ENCODE measurements at regions not wholly inside any gene's neighbourhood (a gene's known extent, or its start where the extent isn't known, plus 50 kb on each side); places are given as distances from the start of the nearest gene placed in this dataset.
"Not testable (repeated sequence)": the region's sequence is repeated elsewhere in the genome, so short reads cannot be mapped to it uniquely, and the experiment has no call there.

DNA sequence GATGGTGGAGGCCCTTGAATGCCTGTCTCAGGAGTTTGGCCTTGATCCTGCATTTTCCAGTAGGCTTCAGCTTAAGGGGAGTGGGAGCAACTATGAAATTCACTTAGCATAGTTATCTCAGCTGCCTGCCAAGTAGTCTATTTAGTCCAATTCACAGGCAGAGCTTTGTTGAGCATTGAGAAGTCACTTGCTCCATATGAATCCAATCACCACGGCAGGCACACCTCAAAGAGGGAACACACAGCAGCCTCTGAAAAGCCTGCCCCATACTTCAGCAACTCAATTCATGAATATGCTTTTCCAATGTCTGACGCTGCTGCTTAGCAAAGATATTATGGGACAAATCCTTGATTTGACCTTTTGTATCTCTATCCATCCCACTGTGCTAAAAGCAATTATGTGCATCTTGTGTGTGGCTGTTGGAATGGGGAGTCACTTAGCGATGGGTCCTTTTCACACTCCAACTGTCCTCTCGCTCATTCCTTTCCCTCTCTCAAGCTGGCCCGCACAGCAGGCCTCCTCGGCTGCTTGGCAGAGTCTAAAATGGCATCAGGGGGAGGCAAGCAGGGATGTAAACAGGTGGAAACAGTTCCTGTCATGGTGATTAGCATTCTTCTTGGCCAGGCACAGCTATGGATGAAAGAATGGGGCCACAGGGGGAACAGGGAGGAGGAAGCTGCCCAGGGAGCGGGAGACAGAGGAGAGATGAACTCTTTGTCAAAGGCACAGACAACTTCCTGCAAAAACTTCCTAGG is 56.0 kb upstream of the LRPPRC start:
- no peak for DNase-seq (ENCODE audit: low read depth)

DNA sequence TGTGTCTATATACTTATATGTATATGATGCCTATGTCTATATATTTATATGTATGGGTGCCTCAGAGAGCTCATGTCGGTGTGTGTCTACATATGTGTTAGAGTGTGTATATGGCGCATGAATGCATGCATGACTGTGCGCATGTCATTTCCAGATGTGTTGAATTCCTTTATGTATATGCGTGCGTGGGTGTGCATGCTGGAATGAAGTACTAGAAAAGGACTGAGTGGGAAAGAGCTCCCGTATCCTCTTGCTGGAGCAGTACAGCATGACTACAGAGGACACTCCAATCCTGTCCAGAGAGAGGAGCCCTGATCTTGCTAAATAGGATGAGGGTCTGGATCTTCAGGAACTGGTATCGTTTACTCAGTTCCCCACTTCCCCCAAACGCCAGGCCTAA is 56.8 kb upstream of the LRPPRC start:
- DNase-seq (ENCODE audit: low read depth), result no peak

DNA sequence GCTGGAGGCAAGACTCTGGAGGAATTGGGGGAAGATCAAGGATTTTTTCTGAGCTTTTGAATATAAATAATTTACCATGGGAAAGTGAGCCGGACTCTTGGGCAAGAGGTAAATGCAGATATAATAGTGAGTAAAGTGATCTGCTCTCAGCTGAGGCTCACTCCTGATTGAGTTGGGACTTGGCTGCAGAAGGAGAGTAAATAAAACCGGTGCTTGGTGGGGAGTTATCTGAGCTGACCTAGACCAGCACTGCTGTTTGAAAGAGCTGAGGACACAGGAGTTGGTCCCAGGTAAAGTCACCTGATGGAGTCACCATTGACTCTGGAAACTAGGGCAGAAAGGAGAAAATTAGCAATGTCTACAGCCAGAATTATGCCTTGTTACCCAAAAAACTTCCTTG is 57.3 kb upstream of the LRPPRC start:
- DNase-seq (ENCODE audit: low read depth), result no peak

DNA sequence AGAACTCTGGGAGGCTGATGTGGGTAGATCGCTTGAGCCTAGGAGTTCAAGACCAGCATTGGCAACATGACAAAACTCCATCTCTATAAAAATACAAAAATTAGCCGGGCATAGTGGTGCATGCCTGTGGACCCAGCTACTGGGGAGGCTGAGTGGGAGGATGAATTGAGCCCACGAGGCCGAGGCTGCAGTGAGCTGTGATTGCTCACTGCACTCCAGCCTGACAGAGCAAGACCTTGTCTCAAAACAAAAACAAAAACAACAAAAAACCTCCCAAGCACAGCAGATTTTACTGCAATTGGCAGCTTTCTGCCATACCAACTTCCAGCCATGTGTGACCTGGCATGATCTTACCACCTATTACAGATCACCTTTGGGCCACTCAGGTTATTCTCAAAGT is 57.7 kb upstream of the LRPPRC start:
- DNase-seq (ENCODE audit: low read depth), result no peak

DNA sequence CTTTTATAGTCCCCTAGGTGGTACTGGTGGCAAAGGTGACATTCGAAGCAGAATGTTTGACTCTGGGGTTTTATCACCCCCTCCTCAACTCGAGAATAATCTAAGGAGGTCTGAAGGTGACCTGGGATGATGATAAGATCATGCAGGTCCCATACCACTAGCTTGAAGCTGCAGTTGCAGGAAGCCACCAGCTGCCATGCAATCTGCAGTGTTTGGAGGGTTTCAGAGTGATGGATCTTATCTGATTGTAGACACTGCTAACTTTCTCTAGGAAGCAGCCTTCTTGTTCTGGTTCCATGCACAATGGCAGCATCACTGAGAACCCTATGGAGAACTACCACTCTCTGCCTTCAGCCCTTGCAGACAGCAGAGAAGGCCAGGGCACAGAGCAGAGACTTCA is 59.4 kb upstream of the LRPPRC start:
- DNase-seq (ENCODE audit: low read depth), result no peak

DNA sequence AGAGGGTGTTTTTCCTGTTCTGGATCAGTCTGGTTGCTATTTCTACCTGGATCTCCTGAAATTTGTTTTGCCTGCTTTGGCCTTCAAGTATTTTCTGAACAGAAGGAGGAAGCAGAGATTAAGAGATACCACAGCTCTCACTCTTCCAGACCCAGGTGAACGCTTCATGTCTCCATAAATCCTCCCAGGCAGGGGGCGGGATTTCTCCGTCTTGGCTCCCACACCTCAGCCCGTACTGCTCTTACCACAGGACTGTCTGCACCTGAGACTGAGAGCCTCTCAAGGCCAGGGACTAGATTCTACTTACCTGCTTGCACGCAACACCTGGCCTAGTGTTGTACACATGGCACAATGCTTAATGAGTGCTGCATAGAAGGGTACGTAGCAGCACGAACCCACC is 59.9 kb upstream of the LRPPRC start:
- DNase-seq (ENCODE audit: low read depth), result no peak

DNA sequence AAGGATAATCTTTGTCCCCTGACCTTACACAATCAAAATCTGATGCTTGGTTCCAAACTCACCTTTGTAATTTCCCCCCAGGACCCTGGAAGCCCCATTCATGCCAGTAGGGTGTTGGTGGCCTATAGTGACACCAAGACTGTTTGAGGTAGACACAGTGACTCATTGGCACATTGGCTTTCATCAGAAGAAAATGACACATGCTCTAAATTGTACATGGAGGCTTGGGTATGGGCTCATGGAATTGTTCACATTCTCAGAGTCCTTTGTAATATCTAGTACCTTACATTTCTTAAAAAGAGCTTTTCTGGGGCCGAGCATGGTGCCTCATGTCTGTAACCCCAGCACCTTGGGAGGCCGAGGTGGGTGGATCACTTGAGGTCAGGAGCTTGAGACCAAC is 61.2 kb upstream of the LRPPRC start:
- DNase-seq (ENCODE audit: low read depth), result no peak

DNA sequence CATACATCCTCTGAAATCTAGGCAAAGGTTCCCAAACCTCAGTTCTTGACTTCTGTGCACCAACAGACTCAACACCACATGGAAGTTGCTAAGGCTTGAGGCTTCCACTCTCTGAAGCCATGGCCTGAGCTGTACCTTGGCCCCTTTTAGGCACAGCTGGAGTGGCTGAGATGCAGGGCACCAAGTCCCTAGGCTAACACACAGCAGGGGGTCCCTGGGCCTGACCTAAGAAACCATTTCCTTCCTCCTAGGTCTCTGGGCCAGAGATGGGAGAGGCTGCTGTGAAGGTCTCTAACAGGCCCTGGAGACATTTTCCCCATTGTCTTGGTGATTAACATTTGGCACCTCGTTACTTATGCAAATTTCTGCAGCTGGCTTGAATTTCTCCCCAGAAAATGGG is 64.5 kb upstream of the LRPPRC start:
- not testable (repeated sequence) for DNase-seq (ENCODE audit: low read depth)

DNA sequence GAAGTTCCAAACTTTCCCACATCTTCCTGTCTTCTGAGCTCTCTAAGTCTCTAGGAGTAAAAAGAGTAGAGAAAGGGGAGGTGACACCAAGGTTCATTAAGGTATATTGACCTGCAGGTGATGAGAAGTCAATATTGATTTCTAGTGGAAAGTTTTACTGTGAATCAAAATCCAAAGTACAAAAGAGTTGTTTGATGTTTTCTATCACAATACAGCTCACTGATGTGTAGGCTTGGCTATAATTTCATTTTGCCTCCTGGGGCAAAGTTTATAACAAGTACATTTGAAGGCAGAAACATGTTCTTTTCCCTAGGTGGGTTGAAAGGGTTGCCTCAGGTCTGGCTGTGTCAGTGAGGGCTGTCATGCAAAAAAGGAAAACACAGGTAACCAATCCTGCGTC is 65.2 kb upstream of the LRPPRC start:
- no peak for DNase-seq (ENCODE audit: low read depth)

DNA sequence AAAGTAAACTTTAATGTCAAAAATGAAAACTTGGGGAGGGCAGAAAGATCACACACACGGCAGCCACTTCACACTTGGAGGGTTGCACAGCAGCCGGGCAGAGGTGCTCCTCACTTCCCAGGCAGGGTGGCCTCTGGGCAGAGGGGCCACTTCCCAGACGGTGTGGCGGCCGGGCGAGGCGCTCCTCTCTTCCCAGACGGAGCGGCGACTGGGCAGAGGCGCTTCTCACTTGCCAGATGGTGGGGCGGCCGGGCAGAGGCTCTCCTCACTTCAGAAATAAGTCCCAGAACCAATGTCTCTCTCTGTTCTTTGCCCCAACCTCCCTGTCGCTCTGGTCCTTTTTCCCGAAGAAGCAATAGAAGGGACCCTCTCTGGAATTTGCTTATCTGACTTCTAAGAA is 65.7 kb upstream of the LRPPRC start:
- DNase-seq (ENCODE audit: low read depth), result no peak

DNA sequence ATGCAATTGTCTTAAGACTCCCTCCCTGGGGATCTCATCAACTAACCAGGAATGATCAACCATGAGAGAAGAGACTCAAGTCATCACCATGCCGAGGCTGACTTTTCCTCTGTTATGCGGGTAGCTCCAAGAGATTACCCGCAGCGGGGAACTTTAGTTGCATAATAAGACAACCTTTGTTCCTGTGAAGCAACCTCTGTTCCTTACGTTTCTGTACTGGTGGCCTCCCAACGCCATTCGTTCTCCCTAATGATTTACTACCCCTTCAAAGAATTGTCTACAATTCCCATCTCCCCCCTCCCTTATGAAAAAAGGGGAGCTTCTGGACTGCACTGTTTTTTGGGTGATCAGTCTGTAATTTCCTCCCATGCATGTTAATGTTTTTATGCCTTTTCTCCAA is 66.1 kb upstream of the LRPPRC start:
- DNase-seq (ENCODE audit: low read depth), result no peak

DNA sequence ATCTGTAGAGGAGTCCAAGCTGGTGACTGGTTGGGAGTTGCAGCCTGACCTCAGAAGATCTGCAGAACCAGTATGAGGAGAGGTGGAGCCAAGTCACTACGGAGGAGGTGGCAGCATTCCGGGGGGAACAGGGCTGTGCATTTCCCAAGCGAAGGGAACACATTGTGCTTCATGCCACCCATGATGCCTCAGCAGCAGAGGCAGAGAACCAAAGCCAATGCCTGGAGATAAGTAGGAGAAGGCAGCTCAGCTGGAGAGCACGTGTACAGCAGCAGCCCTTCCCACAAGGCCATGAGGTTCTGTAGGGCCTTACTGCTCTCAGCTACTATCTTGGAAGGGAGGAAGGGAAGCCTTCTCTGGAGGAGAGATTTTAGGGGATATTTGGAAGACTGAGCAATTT is 67.2 kb upstream of the LRPPRC start:
- DNase-seq (ENCODE audit: low read depth), result no peak

DNA sequence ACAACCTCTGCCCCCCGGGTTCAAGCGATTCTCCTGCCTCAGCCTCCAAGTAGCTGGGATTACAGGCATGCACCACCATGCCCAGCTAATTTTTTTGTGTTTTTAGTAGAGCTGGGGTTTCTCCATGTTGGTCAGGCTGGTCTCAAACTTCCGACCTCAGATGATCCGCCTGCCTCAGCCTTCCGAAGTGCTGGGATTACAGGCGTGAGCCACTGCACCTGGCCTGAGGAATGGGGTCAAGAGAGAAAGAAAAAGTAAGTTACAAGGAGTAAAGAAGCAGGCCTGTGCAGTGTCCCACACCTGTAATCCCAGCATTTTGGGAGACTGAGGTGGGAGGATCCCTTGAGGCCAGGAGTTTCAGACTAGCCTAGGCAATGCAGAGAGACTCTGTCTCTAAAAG is 68.5 kb upstream of the LRPPRC start:
- DNase-seq (ENCODE audit: low read depth), result not testable (repeated sequence)

DNA sequence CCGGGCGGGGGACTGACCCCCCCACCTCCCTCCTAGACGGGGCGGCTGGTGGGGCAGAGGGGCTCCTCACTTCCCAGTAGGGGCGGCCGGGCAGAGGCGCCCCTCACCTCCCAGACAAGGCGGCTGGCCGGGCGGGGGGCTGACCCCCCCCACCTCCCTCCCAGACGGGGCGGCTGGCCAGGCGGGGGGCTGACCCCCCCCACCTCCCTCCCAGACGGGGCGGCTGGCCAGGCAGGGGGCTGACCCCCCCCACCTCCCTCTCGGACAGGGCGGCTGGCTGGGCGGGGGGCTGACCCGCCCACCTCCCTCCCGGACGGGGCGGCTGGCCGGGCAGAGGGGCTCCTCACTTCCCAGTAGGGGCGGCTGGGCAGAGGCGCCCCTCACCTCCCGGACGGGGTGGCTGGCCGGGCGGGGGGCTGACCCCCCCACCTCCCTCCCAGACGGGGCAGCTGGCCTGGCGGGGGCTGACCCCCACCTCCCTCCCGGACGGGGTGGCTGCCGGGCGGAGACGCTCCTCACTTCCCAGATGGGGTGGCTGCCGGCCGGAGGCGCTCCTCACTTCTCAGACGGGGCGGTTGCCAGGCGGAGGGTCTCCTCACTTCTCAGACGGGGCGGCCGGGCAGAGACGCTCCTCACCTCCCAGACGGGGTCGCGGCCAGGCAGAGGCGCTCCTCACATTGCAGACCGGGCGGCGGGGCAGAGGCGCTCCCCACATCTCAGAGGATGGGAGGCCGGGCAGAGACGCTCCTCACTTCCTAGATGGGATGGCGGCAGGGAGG is 71.4 kb upstream of the LRPPRC start:
- not testable (repeated sequence) for DNase-seq (ENCODE audit: low read depth)

DNA sequence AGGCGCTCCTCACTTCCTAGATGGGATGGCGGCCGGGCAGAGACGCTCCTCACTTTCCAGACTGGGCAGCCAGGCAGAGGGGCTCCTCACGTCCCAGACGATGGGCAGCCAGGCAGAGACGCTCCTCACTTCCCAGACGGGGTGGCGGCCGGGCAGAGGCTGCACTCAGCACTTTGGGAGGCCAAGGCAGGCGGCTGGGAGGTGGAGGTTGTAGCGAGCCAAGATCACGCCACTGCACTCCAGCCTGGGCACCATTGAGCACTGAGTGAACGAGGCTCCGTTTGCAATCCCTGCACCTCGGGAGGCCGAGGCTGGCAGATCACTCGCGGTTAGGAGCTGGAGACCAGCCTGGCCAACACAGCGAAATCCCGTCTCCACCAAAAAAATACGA is 72.0 kb upstream of the LRPPRC start:
- DNase-seq (ENCODE audit: low read depth), result not testable (repeated sequence)

DNA sequence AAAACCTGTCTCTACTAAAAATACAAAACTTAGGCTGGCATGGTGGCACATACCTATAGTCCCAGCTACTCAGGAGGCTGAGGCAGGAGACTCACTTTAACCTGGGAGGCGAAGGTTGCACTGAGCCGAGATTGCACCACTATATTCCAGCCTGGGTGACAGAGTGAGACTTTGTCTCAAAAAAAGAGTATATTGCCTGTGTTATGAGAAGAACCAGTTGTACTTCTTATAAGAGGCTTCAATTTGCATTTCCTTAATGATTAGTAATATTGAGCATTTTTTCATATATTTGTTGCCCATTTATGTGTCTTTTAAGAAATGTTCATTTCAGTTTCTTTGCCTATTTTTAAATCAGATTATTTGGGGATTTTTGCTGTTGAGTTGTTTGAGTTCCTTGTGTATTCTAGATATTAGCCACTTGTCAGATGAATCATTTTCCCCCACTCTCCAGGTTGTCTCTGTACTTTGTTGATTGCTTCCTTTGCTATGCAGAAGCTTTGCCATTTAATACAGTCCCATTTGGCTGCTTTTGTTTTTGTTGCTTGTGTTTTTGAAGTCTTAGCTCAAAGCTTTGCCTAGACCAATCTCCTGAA is 75.8 kb upstream of the LRPPRC start:
- no peak for DNase-seq (ENCODE audit: low read depth)

DNA sequence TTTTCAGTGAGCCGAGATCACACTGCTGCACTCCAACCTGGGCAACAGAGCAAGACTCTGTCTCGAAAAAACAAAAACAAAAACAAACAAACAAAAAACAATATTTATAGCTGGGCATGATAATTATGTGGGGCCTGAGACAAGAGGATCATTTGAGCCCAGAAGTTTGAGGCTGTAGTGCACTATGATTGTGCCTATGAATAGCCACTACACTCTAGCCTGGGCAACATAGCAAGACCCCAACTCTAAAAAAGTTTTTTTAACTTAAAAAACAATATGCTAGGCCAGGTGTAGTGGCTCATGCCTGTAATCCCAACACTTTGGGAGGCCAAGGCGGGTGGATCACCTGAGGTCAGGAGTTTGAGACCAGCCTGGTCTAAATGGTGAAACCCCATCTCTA is 77.9 kb upstream of the LRPPRC start:
- not testable (repeated sequence) for DNase-seq (ENCODE audit: low read depth)

DNA sequence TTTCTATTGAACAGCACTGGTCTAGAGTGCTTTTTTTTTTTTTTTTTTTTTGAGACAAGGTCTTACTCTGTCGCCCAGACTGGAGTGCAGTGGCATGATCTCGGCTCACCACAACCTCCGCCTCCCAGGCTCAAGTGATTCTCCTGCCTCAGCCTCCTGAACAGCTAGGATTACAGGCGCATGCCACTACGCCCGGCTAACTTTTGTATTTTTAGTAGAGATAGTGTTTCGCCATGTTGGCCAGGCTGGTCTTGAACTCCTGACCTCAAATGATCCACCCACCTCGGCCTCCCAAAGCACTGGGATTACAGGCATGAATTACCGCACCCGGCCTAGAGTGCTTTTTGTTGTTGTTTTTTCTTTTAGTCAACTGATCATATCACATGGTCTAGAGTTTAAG is 79.0 kb upstream of the LRPPRC start:
- DNase-seq (ENCODE audit: low read depth), result not testable (repeated sequence)

DNA sequence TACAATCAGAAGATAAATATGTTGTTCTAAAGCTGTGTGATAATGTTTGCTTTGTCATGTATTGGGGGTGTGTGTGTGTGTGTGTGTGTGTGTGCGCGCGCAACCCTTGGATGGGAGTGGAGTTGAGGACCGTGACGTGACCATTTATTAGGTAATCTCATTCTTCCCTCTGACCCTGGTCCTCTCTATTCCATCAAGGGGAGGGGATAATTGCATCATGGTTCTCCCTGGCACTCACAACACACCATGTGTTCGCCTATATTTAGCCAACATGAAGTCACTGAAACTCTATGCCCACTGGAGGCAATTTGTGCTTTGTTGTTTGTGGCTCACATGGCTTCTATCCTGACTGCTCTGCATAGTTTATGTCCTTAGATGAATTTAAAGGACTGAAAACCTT is 79.8 kb upstream of the LRPPRC start:
- no peak for DNase-seq (ENCODE audit: low read depth)

DNA sequence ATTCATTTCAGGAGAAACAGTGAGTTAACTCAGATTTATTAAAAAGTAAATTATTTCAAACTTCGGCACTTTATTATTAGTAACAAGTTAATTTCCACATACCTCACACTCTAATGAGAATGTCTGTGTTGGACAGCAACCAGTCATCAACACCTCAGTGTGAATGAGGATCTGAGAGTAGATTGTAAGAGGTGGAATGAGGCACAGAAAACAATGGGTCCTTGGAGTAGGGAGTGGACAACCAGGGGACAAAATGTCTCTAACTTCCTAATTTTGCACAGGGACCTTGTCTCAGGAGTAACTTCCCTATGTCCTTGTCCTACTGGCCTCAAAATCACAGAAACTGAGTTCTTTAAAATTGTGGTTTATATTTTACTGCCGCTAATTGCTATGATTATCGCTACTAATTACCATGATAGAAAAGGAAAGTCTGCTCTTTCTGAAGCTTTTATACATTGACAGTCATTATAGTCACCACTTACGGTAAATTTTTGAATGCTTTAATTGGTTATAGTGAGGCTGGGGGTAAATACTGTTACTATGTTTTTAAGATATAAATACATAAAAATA is 82.2 kb upstream of the LRPPRC start:
- no peak for DNase-seq (ENCODE audit: low read depth)

DNA sequence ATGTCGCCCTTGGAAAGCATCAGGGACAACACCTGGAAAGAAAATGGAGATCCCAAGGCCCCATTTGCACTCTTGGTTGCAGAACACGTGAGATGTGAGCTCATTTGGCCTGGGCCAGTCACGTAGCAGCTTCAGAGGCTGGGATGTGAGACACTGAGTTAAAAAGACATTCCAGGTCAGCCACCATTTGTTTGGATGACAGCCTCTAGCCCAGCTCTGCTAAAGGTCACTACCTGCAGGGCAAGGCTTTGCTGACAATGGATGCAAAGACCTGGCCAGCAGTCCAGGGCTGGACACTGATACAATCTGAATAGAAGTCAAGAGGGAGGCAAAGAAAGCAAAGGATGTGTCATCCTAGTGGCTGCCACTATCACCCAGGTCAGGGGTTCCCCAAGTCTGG is 83.9 kb upstream of the LRPPRC start:
- no peak for DNase-seq (ENCODE audit: low read depth)

DNA sequence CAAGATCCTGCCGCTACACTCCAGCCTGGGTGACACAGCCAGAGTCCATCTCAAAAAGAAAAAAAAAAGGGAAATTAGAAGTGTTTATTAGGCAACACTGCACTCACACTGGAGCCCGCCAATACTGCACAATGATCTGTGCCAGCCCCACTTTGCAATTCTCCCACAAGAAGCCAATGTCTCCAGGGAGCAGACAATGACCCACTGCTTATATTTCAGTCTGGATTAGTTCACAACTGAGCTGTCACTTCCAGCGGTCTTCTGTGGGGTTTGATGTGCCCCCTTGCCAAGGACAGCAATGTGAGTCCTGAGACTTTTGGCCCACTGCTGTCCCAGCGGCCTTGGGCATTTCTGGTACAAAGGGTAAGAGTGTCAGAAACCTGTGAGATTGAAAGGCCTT is 85.6 kb upstream of the PPM1B start:
- no peak for DNase-seq (ENCODE audit: low read depth)

DNA sequence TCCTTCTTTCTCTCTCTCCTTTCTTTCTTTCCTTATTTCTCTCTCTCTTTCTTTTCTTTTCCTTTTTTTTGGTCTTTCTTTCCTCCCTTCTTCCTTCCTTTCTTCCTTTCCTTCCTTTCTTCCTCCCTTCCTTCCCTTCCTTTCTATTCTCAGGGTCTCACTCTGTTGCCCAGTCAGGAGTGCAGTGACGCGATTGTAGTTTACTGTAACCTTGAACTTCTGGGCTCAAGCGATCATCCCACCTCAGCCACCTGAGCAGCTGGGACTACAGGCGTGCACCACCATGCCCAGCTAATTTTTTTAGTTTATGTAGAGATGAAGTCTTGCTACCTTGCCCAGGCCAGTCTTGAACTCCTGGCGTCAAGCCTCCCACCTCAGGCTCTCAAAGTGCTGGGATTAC is 83.8 kb upstream of the PPM1B start:
- no peak for DNase-seq (ENCODE audit: low read depth)
